Activated T-helper 17 cell treated with anti-CD3 and anti-CD28 coated beads, Interleukin-2, amount 50 U/mL, for 72 hours (primary cell): ENCODE measurements at regions not wholly inside any gene's neighbourhood (a gene's known extent, or its start where the extent isn't known, plus 50 kb on each side); places are given as distances from the start of the nearest gene placed in this dataset.

Source experiments
- ATAC-seq: fragments of 150-1000 bp; cut with Tn5 transposase; replicated peaks from 2 replicates; pipeline ENCODE4 v1.10.0; 2021; ENCODE audit warnings: mild to moderate bottlenecking, moderate library complexity
- H3K27ac Mint-ChIP-seq: one replicate; pipeline ENCODE4 v1.8.0; 2022; ENCODE audit warnings: mixed read lengths
- H3K27me3 Mint-ChIP-seq: one replicate; pipeline ENCODE4 v1.8.0; 2022; ENCODE audit warnings: mixed read lengths
- H3K36me3 Mint-ChIP-seq: one replicate; pipeline ENCODE4 v1.8.0; 2022; ENCODE audit warnings: low read depth, mild to moderate bottlenecking, mixed read lengths
- H3K4me1 Mint-ChIP-seq: one replicate; pipeline ENCODE4 v1.8.0; 2022; ENCODE audit warnings: mixed read lengths
- H3K4me3 Mint-ChIP-seq: one replicate; pipeline ENCODE4 v1.8.0; 2022; ENCODE audit warnings: mild to moderate bottlenecking, mixed read lengths
- H3K9me3 Mint-ChIP-seq: one replicate; pipeline ENCODE4 v1.8.0; 2022; ENCODE audit warnings: mixed read lengths

DNA sequence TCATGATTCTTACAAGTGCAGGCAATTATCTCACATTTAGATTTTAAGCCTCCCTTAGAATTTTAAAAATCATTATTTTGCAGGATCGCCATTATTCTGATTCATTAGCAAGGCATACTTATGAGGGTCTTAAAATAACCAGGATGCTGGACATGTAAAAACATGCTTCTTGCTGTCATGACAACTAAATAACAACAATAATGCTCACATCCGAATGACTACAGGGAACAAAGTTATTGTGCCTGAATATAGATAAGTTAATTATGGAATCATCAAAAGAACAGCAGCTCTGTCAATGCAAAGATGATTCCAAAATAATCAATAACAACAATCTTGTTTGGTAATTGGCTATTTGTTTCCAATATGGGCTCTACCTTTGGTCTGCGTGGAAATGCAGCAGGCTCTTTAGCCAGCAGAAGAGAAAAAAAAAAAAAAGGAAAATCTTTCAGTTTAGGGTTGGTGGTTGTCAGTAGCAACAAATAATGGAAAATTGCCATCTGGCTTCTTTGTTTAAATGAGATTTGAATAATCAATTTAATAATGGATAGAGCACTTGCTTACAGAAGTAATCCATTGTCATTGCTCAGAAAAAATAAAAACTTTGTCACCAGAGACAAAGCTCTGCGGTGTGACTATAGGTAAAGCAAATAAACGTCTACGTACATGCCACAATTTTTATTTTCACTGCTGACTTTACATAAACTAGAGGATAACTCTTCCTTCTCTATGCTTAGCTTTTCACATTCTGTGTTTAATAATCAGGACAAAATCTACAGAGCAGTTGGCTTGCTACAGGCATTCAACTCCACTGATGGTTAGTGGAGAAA lies 468.9 kb upstream of the TSHZ3 start:
- peaks cover 7% of the 10 kb centered on the region for H3K9me3 Mint-ChIP-seq
- no peak overlapping the region for H3K4me3 Mint-ChIP-seq
- no peaks in the 10 kb centered on the region for H3K27me3 Mint-ChIP-seq
- H3K36me3 Mint-ChIP-seq = no peaks in the 10 kb centered on the region
- no peaks in the 10 kb centered on the region for H3K4me1 Mint-ChIP-seq
- no peak for ATAC-seq
- no peak overlapping the region for H3K27ac Mint-ChIP-seq

DNA sequence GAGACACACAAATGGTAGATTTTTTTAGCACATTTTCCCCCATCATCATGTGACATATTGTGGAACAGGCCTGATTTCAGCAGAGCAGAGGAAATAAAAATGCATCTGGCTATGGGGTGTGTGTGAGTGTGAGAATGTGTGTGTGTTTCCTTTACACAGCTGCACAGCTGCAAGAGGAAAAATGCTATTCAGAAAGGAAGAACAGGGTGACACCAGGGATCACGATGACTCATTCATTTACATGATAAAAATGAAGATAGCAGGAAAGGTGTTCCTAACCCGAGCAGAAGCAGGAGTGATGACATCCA lies 469.5 kb upstream of the TSHZ3 start:
- Mint-ChIP-seq H3K9me3 (peaks cover 5% of the 10 kb centered on the region), H3K36me3 (no peaks in the 10 kb centered on the region), H3K27me3 (no peaks in the 10 kb centered on the region), H3K27ac (no peak overlapping the region), H3K4me1 (no peaks in the 10 kb centered on the region), H3K4me3 (no peak overlapping the region)
- no peak for ATAC-seq

DNA sequence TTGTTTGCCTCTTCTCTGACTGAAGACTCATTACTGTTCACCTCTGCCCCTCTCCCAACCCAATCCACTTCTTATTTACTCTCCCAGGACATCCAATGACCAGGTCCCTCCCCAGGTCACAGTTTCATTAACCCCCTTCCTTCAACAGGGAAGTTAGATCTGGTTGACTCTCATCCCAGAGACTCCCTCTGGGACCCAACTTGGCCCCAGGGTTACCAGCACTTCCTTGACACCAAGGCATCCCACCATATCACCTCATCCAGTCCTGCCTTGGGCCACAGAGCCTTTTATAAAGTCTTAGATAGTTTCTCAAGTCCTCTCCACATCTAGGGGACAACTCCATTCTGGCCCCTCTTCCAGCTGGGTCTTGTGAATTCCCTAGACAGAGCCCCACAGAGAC lies 470.6 kb upstream of the TSHZ3 start:
- Mint-ChIP-seq H3K9me3 (peaks cover 4% of the 10 kb centered on the region), H3K4me3 (no peak overlapping the region), H3K36me3 (no peaks in the 10 kb centered on the region), H3K27ac (no peak overlapping the region), H3K27me3 (no peaks in the 10 kb centered on the region), H3K4me1 (no peaks in the 10 kb centered on the region)
- no peak for ATAC-seq

DNA sequence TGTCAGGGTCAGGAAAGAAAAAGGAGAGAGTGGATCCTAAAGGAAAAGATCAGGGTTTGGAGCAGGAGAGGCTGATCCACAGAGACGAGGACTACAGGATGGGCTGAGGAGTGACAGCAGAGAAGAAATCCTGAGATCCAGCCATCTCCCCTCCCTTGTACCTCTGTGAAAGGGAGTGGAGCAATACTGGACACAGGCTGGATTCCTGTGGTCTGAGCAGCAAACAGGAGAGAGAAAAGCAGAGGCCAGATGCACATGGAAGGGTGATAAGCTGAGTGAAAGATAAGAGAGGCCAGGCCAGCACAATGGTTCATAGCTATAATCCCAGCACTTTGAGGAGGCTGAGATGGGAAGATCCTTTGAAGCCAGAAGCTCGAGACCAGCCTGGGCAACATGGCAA lies 472.1 kb upstream of the TSHZ3 start:
- no peaks in the 10 kb centered on the region for H3K4me1 Mint-ChIP-seq
- H3K27ac Mint-ChIP-seq = no peak overlapping the region
- no peak overlapping the region for H3K4me3 Mint-ChIP-seq
- H3K27me3 Mint-ChIP-seq = no peaks in the 10 kb centered on the region
- no peaks in the 10 kb centered on the region for H3K36me3 Mint-ChIP-seq
- ATAC-seq = no peak
- H3K9me3 Mint-ChIP-seq = peaks cover 7% of the 10 kb centered on the region

- Mint-ChIP-seq H3K4me1 (no peaks in the 10 kb centered on the region), H3K4me3 (no peak overlapping the region), H3K36me3 (no peaks in the 10 kb centered on the region), H3K9me3 (peaks cover 7% of the 10 kb centered on the region), H3K27me3 (no peaks in the 10 kb centered on the region), H3K27ac (no peak overlapping the region)
- no peak for ATAC-seq
These were observed 476.2 kb upstream of the TSHZ3 start for GRCh38 chr19:31825134-31826094.

DNA sequence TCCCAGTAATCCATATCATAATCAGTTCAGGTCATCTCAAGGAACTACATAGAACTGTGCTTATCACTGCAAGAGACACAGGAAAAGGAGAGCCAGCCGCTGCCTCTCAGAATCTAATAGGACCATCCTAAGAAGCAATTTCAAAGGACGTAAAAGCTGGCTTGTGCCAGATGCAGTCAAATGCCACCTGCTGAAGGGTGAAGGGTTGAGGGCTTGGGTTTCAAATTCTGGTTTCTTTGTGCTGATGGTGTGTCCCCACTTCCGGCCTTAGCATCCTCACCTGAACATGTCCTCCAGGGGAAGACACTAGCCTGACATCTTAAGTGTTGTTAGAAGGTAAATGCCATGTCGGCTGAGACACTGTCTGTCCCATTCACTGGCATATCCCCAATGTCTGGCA lies 477.1 kb upstream of the TSHZ3 start:
- H3K9me3 Mint-ChIP-seq = peaks cover 5% of the 10 kb centered on the region
- no peak for ATAC-seq
- H3K27me3 Mint-ChIP-seq = no peaks in the 10 kb centered on the region
- H3K27ac Mint-ChIP-seq = no peak overlapping the region
- H3K4me3 Mint-ChIP-seq = no peak overlapping the region
- H3K4me1 Mint-ChIP-seq = no peaks in the 10 kb centered on the region
- H3K36me3 Mint-ChIP-seq = no peaks in the 10 kb centered on the region

- Mint-ChIP-seq H3K9me3 (peaks cover 18% of the 10 kb centered on the region), H3K27me3 (peaks cover 4% of the 10 kb centered on the region), H3K4me1 (no peaks in the 10 kb centered on the region), H3K27ac (no peak overlapping the region), H3K36me3 (no peaks in the 10 kb centered on the region), H3K4me3 (no peak overlapping the region)
- no peak for ATAC-seq
These were observed 482.4 kb upstream of the TSHZ3 start for GRCh38 chr19:31831421-31832175.

DNA sequence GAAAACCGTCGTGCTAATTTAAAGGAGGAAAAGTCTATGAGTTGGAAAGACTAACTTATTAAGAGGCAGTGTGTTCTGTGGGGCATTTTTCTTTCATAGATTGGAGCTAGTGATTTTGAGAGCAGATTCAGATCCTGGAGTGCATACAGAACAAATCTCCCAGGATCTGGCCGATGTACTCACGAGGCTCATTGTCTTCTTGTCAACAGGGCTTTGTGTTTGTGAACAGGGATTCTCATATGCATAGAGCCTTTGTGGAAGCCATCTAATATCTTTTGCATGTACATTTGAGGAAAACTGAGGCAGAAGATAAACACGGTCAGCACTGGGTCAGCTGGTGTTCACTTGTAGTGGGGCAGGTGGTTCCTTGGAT lies 482.9 kb upstream of the TSHZ3 start:
- Mint-ChIP-seq H3K9me3 (peaks cover 18% of the 10 kb centered on the region), H3K4me1 (no peaks in the 10 kb centered on the region), H3K36me3 (no peaks in the 10 kb centered on the region), H3K27me3 (peaks cover 4% of the 10 kb centered on the region), H3K4me3 (no peak overlapping the region), H3K27ac (no peak overlapping the region)
- no peak for ATAC-seq

DNA sequence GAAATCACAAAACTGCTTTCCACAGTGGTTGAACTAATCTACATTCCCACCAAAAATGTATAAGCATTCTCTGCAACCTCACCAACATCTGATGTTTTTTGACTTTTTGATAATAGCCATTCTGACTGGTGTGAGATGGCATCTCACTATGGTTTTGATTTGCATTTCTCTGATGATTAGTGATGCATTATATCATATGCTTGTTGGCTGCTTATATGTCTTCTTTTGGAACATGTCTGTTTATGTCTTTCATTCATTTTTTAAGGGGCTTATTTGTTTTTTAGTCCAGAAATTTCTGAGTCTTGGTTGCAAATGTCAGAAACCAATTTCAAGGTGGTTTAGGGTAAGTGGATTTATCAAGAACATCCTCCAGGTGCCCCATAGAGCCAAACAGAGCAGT lies 484.8 kb upstream of the TSHZ3 start:
- H3K36me3 Mint-ChIP-seq = no peaks in the 10 kb centered on the region
- no peak for ATAC-seq
- no peak overlapping the region for H3K4me3 Mint-ChIP-seq
- H3K4me1 Mint-ChIP-seq = no peaks in the 10 kb centered on the region
- H3K27ac Mint-ChIP-seq = no peak overlapping the region
- peaks cover 18% of the 10 kb centered on the region for H3K9me3 Mint-ChIP-seq
- peaks cover 4% of the 10 kb centered on the region for H3K27me3 Mint-ChIP-seq

GRCh38 chr19:31838163-31838815 lies 489.1 kb upstream of the TSHZ3 start:
- ATAC-seq = no peak
- Mint-ChIP-seq H3K27me3 (peaks cover 5% of the 10 kb centered on the region), H3K4me3 (no peak overlapping the region), H3K27ac (no peak overlapping the region), H3K36me3 (no peaks in the 10 kb centered on the region), H3K4me1 (no peaks in the 10 kb centered on the region), H3K9me3 (peaks cover 26% of the 10 kb centered on the region)

DNA sequence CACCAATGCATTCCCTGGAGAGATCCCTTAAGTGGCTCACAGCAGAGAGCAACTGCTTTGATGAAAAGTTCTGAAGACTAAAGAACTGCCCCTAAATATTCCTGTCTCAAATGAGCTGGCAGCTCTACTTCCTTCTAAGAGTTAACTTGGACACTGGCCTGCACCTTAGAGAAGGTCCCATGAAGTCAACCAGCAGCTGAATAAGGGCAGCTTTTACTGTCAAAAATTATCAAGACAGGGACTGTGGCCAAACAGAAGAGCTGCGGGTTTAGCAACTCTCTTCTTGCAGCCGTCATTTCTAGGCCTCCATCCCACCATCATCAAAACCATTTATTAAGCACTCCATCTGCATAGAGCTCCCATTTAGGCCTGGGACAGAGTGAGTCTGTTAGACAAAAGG lies 491.1 kb upstream of the TSHZ3 start:
- ATAC-seq = no peak
- no peaks in the 10 kb centered on the region for H3K4me1 Mint-ChIP-seq
- H3K27me3 Mint-ChIP-seq = peaks cover 6% of the 10 kb centered on the region
- H3K9me3 Mint-ChIP-seq = peaks cover 23% of the 10 kb centered on the region
- no peaks in the 10 kb centered on the region for H3K36me3 Mint-ChIP-seq
- no peak overlapping the region for H3K4me3 Mint-ChIP-seq
- H3K27ac Mint-ChIP-seq = no peak overlapping the region

DNA sequence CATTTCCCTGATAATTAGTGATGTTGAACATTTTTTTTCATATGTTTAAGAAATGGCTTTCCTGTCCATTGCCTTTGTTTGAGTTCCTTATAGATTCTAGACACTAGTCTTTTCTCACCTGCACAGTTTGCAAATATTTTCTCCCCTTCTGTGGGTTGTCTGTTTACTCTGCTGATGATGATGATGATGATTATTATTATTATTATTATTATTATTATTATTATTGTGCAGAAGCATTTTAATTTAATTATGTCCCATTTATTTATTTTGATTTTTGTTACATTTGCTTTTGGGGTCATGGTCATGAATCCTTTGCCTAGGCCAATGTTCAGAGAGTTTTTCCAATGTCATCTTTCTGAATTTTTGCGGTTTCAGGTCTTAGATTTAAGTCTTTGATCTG lies 492.5 kb upstream of the TSHZ3 start:
- H3K4me3 Mint-ChIP-seq = no peak overlapping the region
- no peak overlapping the region for H3K27ac Mint-ChIP-seq
- peaks cover 22% of the 10 kb centered on the region for H3K9me3 Mint-ChIP-seq
- H3K4me1 Mint-ChIP-seq = no peaks in the 10 kb centered on the region
- no peak for ATAC-seq
- no peaks in the 10 kb centered on the region for H3K36me3 Mint-ChIP-seq
- H3K27me3 Mint-ChIP-seq = peaks cover 6% of the 10 kb centered on the region

DNA sequence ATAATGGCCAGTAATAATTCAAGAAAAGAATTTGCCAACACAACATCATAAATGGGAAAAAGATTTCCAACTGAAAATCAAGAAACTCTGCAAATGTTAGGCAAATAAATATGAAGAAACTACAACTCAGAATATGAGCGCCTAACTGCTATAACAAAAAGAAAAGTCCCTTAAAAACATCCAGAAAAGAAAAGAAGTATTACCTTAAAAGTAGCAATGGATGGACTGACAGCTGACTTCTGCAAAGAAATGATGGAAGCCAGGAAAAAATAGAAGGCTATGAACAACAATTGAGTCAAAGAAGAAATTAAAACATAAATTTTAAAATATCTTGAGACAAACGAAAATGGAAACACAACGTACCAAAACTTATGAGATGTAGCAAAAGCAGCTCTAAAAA lies 482.3 kb upstream of the ZNF507 start:
- Mint-ChIP-seq H3K4me1 (no peaks in the 10 kb centered on the region), H3K27me3 (no peaks in the 10 kb centered on the region), H3K36me3 (no peaks in the 10 kb centered on the region), H3K4me3 (no peak overlapping the region), H3K9me3 (peaks cover 10% of the 10 kb centered on the region), H3K27ac (no peak overlapping the region)
- no peak for ATAC-seq

DNA sequence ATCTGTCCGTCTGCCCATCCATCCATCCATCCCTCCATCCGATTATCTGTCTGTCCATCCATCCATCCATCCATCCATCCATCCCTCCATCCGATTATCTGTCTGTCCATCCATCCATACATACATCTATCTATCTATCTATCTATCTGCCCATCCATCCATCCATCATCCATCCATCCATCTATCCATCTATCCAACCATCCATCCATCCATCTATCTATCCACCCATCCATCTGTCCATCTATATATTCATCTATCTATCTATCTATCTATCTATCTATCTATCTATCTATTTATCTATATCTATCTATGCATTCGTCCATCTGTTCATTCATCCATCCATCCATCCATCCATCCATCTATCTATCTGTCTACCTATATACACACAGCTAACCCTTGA lies 471.1 kb upstream of the ZNF507 start:
- H3K27me3 Mint-ChIP-seq = peaks cover 6% of the 10 kb centered on the region
- no peak overlapping the region for H3K4me3 Mint-ChIP-seq
- H3K27ac Mint-ChIP-seq = no peak overlapping the region
- ATAC-seq = no peak
- H3K4me1 Mint-ChIP-seq = no peaks in the 10 kb centered on the region
- peaks cover 4% of the 10 kb centered on the region for H3K9me3 Mint-ChIP-seq
- H3K36me3 Mint-ChIP-seq = no peaks in the 10 kb centered on the region
